GM21447 (cell line): ENCODE measurements at regions not wholly inside any gene's neighbourhood (a gene's known extent, or its start where the extent isn't known, plus 50 kb on each side); places are given as distances from the start of the nearest gene placed in this dataset.
"Not testable (repeated sequence)": the region's sequence is repeated elsewhere in the genome, so short reads cannot be mapped to it uniquely, and the experiment has no call there.

Experiments
- ATAC-seq: cut with Tn5 transposase; IDR thresholded peaks from one replicate; pipeline ENCODE4 v1.9.1; 2021; ENCODE audit not compliant: unreplicated experiment

GRCh38 chr13:107827840-107828549, 387.3 kb downstream of the LIG4 start:
- no peak for ATAC-seq

DNA sequence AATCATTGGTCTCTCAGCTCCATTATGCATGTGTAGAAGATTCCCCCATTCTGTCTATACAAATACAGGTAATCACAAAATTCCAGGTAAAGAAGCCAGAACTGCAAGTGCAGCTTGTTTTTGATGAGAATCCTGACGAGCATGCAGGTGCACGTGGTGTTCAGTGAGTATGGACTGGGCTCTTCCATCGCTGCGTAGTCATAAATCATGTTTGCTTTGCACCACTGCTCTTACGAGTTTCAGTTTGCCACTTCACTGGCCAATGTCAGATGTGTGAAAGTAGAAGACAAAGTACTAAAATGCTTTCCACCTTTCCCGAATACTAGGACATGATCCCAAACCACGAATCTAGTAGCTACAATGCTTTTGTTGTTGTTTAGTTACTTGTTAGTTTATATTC, 390.7 kb downstream of the LIG4 start:
- ATAC-seq = no peak

DNA sequence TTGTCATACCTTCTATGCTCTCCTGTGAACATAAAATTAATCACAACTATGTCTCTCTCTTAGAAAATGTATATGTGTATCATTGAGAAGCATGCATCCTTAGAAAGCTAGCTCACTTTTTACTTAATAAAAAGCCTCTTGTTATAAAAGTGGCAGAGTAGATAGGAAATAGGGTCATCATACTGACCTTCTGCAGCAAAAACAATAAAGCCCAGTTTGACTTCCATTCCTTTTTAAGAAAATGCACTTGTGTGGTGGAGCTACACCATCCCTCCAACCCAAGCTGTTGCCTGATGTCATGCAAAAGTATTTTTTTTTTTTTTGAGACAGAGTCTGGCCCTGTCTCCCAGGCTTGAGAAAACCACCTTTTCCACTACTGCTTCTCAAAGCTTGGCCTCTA, 393.3 kb downstream of the LIG4 start:
- no peak for ATAC-seq

DNA sequence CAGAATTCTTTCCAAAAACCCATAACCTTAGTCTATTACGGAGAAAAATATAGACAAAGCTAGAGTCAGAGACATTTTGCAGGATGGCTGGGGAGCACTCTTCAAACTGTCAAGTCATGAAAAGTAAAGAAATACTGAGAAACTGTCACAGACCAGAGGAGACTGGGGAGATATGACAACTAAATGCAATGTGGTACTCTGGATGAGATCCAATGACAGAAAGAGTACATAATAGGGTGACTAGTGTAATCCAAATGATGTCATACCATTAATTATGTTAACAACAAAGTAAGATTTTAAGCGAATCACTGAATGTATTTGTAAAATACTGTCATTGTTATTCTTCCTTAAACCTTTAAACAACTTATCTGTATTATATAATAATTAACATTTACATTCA, 393.8 kb downstream of the LIG4 start:
- no peak for ATAC-seq

DNA sequence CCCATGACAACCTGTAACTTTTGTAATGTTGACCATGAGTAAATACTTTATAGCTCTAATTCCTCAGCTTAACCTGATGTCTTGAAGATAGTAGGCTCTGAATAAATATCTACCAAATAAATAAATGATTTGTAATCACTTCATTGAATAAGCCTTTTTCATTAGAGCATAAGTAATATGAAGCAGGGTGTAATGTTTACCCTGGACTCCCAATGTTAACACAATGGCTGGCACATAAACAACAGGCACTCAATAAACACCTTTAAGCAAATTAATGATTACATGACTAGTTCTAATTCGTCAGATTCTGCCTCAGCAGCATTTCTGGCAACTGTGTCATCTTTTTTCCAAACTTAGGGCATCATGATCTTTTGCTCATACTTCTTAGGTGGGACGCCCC, 396.3 kb downstream of the LIG4 start:
- ATAC-seq = no peak

- ATAC-seq = no peak
Measured at GRCh38 chr13:107817647-107818287, 397.6 kb downstream of the LIG4 start.

GRCh38 chr13:107812014-107812412, 403.3 kb downstream of the LIG4 start:
- ATAC-seq = no peak

- no peak for ATAC-seq
Measured at GRCh38 chr13:107811233-107812013, 403.9 kb downstream of the LIG4 start.

- ATAC-seq = no peak
Measured at GRCh38 chr13:107809125-107809524, 406.2 kb downstream of the LIG4 start.

GRCh38 chr13:107808389-107808788, 406.9 kb downstream of the LIG4 start:
- no peak for ATAC-seq

DNA sequence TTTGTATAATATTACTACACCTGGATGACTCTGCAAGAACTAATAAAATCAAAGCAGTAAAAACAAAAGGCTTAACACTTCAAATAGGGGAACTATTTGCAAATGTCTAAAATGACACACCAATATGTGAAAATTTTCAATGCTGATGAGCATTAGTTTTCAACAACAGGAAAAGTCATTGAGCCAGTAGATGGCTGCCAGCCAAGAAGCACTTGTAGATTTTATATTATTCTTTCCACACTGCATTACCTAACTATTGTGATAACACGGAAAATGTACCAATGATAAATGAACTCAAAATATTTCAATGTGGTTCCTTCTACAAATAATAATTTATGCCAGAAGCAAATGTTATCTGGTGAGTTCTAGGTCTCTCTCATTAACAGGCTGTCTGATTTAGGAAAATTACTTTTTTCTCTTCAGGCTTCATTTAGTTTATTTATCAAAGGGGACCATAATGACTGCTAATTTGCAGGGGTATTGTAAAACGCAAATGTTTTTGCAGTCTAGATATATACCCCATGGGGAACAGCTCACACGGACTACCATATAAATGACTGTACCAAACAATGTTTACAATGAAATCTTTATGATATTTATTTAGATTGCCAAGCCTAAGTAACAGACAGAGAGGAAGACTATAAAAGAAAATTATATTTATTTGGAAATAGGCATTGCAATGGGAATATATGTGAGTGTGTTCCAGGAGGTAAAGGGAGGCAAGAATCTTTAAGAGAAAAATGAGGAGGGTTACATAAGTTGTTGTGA, 407.8 kb downstream of the LIG4 start:
- ATAC-seq = no peak

DNA sequence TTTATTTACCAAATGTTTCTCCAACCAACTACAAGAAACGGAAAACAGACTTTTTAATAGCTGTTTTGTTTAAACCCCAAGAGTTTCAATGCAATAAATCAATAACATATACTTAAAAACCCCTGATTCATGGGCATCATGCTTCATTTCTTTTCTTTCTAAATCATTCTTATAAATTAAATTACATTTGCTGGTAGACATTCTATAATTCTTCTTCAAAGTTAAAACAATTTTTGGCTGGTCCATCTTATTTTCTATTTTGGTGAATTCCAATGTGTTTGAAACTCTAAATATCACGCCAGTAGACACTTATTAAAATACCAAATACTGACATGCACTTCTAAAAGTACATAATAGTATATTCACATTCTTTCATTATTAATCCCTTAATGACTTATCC, 408.6 kb downstream of the LIG4 start:
- ATAC-seq = no peak

DNA sequence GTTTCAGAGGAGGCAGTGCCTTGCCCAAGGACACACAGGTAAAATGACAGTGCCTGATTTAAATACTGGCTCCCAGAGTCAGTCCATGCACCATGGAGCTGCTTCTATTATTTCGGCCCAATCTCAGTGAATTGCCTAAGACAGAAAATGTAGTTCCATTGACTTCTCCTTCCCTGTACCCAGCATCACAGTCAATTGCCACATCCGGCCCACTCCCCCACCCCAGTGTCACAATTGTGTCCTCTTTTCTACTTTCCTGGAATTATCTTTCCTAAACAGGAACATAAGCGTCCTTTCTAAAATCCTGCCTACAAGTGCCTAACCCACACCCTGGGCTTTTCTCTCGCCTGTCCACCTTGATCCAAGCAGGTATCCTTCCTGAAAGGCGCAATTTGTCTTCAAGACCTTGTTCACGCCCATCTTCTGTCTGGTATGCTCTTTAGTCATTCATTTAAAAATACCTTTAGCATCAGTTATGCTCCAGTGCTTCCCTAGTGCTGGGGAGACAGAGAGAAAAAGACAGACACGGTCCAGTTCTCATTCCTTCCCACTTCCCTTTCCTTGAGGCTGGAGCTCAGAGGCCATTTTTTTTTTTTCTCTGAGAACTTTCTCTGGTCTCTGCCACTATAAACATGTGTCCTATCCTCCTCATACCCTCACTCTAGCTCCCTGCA, 411.4 kb downstream of the LIG4 start:
- no peak for ATAC-seq

DNA sequence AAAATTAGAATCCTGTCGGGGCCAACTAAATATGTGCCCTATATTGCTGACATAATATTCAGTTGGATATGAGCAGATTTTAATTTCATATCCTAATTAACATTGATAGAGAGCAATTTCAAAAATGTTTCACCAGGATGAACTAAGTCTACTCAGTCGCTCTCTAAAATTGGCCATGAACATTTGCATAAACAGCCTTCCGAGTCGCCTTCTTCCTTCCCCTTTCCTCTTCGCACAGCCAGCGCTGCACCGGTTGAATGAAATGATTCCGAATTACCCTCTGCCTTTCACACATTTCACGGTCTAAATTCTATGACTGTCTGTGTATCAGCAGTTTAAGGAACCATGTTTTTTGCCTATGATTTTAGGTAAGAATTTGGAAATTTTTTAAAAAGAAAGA, 413.7 kb downstream of the LIG4 start:
- no peak for ATAC-seq

DNA sequence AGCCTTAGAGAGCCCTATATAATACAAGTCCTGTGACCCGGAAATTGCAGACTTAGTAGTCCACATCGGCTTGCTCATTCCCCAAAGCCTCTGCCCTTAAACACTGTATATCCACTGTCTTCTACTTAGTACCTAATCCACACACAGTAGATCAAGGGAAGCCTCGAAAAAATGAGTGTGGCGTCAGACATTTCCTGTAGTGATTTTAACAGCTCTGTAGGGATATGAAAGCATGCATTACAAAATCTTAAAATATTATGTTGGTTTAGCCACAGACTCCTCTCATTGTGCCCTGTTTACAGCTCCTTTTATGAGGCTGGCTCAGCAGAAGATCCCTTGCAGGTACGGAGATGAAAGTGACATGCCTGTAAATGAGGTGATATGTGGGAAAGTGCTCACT, 416.3 kb downstream of the LIG4 start:
- ATAC-seq = no peak

DNA sequence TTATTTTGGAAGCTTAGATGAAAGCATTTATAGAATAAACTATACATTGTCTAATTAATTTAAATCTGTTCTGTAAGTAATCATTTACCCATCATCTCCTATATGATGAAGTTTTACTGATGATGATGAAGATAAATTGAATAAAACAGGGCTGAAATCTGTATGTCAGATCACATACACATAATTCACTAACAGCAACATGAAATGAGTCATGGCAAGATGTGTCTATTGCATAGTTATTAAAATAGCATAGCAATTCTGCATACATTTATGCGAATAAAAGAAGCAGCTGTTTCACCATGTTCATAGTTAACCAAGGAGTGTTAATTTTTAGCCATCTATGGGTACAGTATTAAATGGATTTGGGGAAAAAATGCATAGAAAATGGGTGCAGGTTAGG, 424.9 kb downstream of the LIG4 start:
- no peak for ATAC-seq

GRCh38 chr13:107788464-107789165, 426.7 kb downstream of the LIG4 start:
- no peak for ATAC-seq

- ATAC-seq = not testable (repeated sequence)
Measured at GRCh38 chr13:107782646-107783045, 432.7 kb downstream of the LIG4 start.

GRCh38 chr13:107778094-107778493, 437.2 kb downstream of the LIG4 start:
- ATAC-seq = no peak

DNA sequence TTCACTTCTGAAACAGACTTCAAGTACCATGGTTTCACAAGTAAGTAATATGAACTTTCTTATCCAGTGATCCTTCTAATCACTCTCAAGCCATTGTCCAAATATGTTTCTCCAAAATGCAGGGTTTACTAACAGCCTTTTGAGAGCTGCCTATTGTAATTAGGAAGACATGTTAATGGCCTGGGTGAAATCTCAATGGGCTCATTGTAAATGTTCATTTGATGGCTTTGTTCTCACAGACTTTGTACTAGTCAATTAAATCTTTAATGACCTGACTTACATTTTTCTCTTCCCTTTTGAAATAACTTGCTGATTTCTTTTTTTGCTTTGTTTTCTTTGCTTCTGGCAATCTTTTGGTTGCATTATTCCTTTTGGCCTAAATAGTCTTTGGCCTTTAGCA, 444.8 kb downstream of the LIG4 start:
- no peak for ATAC-seq
